Stomach (tissue), 4 donors: ENCODE measurements at regions not wholly inside any gene's neighbourhood (a gene's known extent, or its start where the extent isn't known, plus 50 kb on each side); places are given as distances from the start of the nearest gene placed in this dataset.

Experiments
- EP300 ChIP-seq: sonication (generic); formaldehyde crosslinking; IDR thresholded peaks from one replicate; pipeline ENCODE4 v1.6.1; 2017; ENCODE audit warnings: antibody characterized with exemption
- POLR2A ChIP-seq, 4 donors: fragments of 450-650 bp; IDR thresholded peaks; one replicate each; pipeline ENCODE4 v1.6.1; 2016; ENCODE audit warnings: antibody characterized with exemption in 4 of 4, control low read depth in 2 of 4, mild to moderate bottlenecking in 1 of 4, moderate library complexity in 1 of 4
- POLR2AphosphoS5 ChIP-seq, 3 donors: sonication (generic); formaldehyde crosslinking; IDR thresholded peaks; one replicate each; pipeline ENCODE4 v1.6.1; 2016; ENCODE audit warnings: antibody characterized with exemption in 3 of 3
- TF ChIP-seq, protein P1 (sequence below), 7 experiments: fragments of 450-650 bp in 4 of 7; fragments of 200-600 bp in 3 of 7; sonication (generic) in 3 of 7; IDR thresholded peaks; one replicate each; pipeline ENCODE4 v1.5.1; 2016 to 2019; ENCODE audit warnings: antibody characterized with exemption in 7 of 7, control low read depth in 2 of 7, mild to moderate bottlenecking in 1 of 7

GRCh38 chr5:87132696-87133095 lies 135.0 kb upstream of the RASA1 start:
- TF ChIP-seq POLR2A (IDR thresholded peaks at IDR 0.05) (no peak), EP300 (no peak), POLR2AphosphoS5 (IDR thresholded peaks at IDR 0.05) (no peak)
- TF ChIP-seq, protein P1, sequence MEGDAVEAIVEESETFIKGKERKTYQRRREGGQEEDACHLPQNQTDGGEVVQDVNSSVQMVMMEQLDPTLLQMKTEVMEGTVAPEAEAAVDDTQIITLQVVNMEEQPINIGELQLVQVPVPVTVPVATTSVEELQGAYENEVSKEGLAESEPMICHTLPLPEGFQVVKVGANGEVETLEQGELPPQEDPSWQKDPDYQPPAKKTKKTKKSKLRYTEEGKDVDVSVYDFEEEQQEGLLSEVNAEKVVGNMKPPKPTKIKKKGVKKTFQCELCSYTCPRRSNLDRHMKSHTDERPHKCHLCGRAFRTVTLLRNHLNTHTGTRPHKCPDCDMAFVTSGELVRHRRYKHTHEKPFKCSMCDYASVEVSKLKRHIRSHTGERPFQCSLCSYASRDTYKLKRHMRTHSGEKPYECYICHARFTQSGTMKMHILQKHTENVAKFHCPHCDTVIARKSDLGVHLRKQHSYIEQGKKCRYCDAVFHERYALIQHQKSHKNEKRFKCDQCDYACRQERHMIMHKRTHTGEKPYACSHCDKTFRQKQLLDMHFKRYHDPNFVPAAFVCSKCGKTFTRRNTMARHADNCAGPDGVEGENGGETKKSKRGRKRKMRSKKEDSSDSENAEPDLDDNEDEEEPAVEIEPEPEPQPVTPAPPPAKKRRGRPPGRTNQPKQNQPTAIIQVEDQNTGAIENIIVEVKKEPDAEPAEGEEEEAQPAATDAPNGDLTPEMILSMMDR (IDR thresholded peaks at IDR 0.05): no peak
